Fibroblast of lung (primary cell): ENCODE measurements at regions not wholly inside any gene's neighbourhood (a gene's known extent, or its start where the extent isn't known, plus 50 kb on each side); places are given as distances from the start of the nearest gene placed in this dataset.

ENCODE experiments used
- EZH2 ChIP-seq: IDR thresholded peaks from 2 replicates; pipeline ENCODE4 v1.5.1; 2012; ENCODE audit warnings: low read length, control low read depth, mild to moderate bottlenecking; ENCODE audit errors: missing control alignments
- TF ChIP-seq, protein P1 (sequence below), 2 donors: IDR thresholded peaks in 1 of 2; conservative IDR thresholded peaks in 1 of 2; 1 replicate in 1 of 2; 2 replicates in 1 of 2; pipeline ENCODE4 v1.5.1; 2011 to 2012; ENCODE audit warnings: low read length in 2 of 2, control low read depth in 1 of 2, inconsistent platforms in 1 of 2, low read depth in 1 of 2, mild to moderate bottlenecking in 1 of 2

DNA sequence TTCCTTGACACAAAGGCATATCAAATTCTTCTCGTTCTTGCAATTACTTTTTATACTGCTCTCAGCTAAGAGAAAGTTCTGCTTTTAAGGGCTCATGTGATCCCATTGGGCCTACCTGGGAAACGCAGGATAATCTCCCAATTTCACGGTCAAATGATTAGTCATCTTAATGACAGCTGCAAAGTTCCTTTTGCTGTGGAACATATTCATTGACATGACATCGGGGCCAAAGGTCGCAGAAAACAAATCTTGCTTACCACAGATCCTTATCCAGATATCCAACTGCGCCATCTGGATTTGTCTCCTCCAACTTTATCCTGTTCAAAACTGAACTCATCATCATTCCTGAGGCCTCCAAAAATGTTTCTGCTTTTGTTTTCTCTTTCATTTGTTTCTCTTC lies 1085.6 kb upstream of the WWC1 start:
- TF ChIP-seq, protein P1, sequence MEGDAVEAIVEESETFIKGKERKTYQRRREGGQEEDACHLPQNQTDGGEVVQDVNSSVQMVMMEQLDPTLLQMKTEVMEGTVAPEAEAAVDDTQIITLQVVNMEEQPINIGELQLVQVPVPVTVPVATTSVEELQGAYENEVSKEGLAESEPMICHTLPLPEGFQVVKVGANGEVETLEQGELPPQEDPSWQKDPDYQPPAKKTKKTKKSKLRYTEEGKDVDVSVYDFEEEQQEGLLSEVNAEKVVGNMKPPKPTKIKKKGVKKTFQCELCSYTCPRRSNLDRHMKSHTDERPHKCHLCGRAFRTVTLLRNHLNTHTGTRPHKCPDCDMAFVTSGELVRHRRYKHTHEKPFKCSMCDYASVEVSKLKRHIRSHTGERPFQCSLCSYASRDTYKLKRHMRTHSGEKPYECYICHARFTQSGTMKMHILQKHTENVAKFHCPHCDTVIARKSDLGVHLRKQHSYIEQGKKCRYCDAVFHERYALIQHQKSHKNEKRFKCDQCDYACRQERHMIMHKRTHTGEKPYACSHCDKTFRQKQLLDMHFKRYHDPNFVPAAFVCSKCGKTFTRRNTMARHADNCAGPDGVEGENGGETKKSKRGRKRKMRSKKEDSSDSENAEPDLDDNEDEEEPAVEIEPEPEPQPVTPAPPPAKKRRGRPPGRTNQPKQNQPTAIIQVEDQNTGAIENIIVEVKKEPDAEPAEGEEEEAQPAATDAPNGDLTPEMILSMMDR (conservative IDR thresholded peaks at IDR 0.05 in 1 of 2, IDR thresholded peaks at IDR 0.05 in 1 of 2; ENCODE audit: low read depth in 1 of 2, low read length in 2 of 2): no peak
- TF ChIP-seq EZH2: no peak
